ENCODE measurements at regions not wholly inside any gene's neighbourhood (a gene's known extent, or its start where the extent isn't known, plus 50 kb on each side); places are given as distances from the start of the nearest gene placed in this dataset.

GRCh38 chr3:144645300-144645699, 673.7 kb downstream of the DIPK2A start:
- TF ChIP-seq TCF12 (IDR thresholded peaks at IDR 0.05; ENCODE audit: low read depth) (no peak), USF1 (IDR thresholded peaks at IDR 0.05) (no peak), FOXM1 (IDR thresholded peaks at IDR 0.05; ENCODE audit: borderline replicate concordance, low read depth) (no peak), CREB1 (IDR thresholded peaks at IDR 0.05; ENCODE audit: low read depth) (no peak), EP300 (IDR thresholded peaks at IDR 0.05; ENCODE audit: borderline replicate concordance) (no peak), TAF1 (IDR thresholded peaks at IDR 0.05; ENCODE audit: low read depth) (no peak), RAD21 (IDR thresholded peaks at IDR 0.05; ENCODE audit: low read depth) (no peak), EGR1 (IDR thresholded peaks at IDR 0.05) (no peak), YY1 (IDR thresholded peaks at IDR 0.05; ENCODE audit: low read depth) (no peak), REST (IDR thresholded peaks at IDR 0.05; ENCODE audit: low read depth) (no peak), NFIC (IDR thresholded peaks at IDR 0.05) (no peak), CEBPB (IDR thresholded peaks at IDR 0.05) (no peak), MAX (IDR thresholded peaks at IDR 0.05) (no peak), ZBTB7A (IDR thresholded peaks at IDR 0.05; ENCODE audit: low read depth) (no peak), TEAD4 (IDR thresholded peaks at IDR 0.05) (no peak)

GRCh38 chr3:144650380-144650779, 678.8 kb downstream of the DIPK2A start:
- TF ChIP-seq EGR1 (IDR thresholded peaks at IDR 0.05) (no peak), EP300 (IDR thresholded peaks at IDR 0.05; ENCODE audit: borderline replicate concordance) (no peak), TAF1 (IDR thresholded peaks at IDR 0.05; ENCODE audit: low read depth) (no peak), NFIC (IDR thresholded peaks at IDR 0.05) (no peak), USF1 (IDR thresholded peaks at IDR 0.05) (no peak), REST (IDR thresholded peaks at IDR 0.05; ENCODE audit: low read depth) (no peak)

GRCh38 chr3:144652573-144652972, 681.0 kb downstream of the DIPK2A start:
- no peak for TF ChIP-seq CEBPB (IDR thresholded peaks at IDR 0.05)
- TF ChIP-seq REST (IDR thresholded peaks at IDR 0.05; ENCODE audit: low read depth) = no peak
- TF ChIP-seq RAD21 (IDR thresholded peaks at IDR 0.05; ENCODE audit: low read depth) = no peak
- TF ChIP-seq FOXM1 (IDR thresholded peaks at IDR 0.05; ENCODE audit: borderline replicate concordance, low read depth) = no peak
- no peak for TF ChIP-seq CREB1 (IDR thresholded peaks at IDR 0.05; ENCODE audit: low read depth)
- TF ChIP-seq NFIC (IDR thresholded peaks at IDR 0.05) = no peak
- no peak for TF ChIP-seq MAX (IDR thresholded peaks at IDR 0.05)
- TF ChIP-seq TAF1 (IDR thresholded peaks at IDR 0.05; ENCODE audit: low read depth) = no peak
- TF ChIP-seq YY1 (IDR thresholded peaks at IDR 0.05; ENCODE audit: low read depth) = no peak
- no peak for TF ChIP-seq TCF12 (IDR thresholded peaks at IDR 0.05; ENCODE audit: low read depth)
- no peak for TF ChIP-seq TEAD4 (IDR thresholded peaks at IDR 0.05)

- no peak for TF ChIP-seq NFIC (IDR thresholded peaks at IDR 0.05)
- no peak for TF ChIP-seq RAD21 (IDR thresholded peaks at IDR 0.05; ENCODE audit: low read depth)
- no peak for TF ChIP-seq EGR1 (IDR thresholded peaks at IDR 0.05)
- no peak for TF ChIP-seq TEAD4 (IDR thresholded peaks at IDR 0.05)
Measured at GRCh38 chr3:144655423-144655822, 683.8 kb downstream of the DIPK2A start.

- TF ChIP-seq FOXM1 (IDR thresholded peaks at IDR 0.05; ENCODE audit: borderline replicate concordance, low read depth) (no peak), NFIC (IDR thresholded peaks at IDR 0.05) (no peak), CREB1 (IDR thresholded peaks at IDR 0.05; ENCODE audit: low read depth) (no peak), USF1 (IDR thresholded peaks at IDR 0.05) (no peak), TEAD4 (IDR thresholded peaks at IDR 0.05) (no peak), EGR1 (IDR thresholded peaks at IDR 0.05) (no peak), YY1 (IDR thresholded peaks at IDR 0.05; ENCODE audit: low read depth) (no peak), TAF1 (IDR thresholded peaks at IDR 0.05; ENCODE audit: low read depth) (no peak), RAD21 (IDR thresholded peaks at IDR 0.05; ENCODE audit: low read depth) (no peak), CEBPB (IDR thresholded peaks at IDR 0.05) (no peak), EP300 (IDR thresholded peaks at IDR 0.05; ENCODE audit: borderline replicate concordance) (no peak), REST (IDR thresholded peaks at IDR 0.05; ENCODE audit: low read depth) (no peak), ZBTB7A (IDR thresholded peaks at IDR 0.05; ENCODE audit: low read depth) (no peak), TCF12 (IDR thresholded peaks at IDR 0.05; ENCODE audit: low read depth) (no peak), MAX (IDR thresholded peaks at IDR 0.05) (no peak)
Measured at GRCh38 chr3:144660186-144660585, 688.6 kb downstream of the DIPK2A start.
